Activated T-helper 2 cell treated with anti-CD3 and anti-CD28 coated beads, Interferon-gamma antibody, Interleukin-2, Interleukin-4, amounts not matched to agents 10 μg/mL and 5 μg/mL and 100 μg/mL, durations not matched to agents 14 hours and 24 hours and 36 hours (primary cell): ENCODE measurements at regions not wholly inside any gene's neighbourhood (a gene's known extent, or its start where the extent isn't known, plus 50 kb on each side); places are given as distances from the start of the nearest gene placed in this dataset.

Experiments
- DNase-seq: peaks from one replicate; pipeline ENCODE4 v3.0.0; 2021; ENCODE audit warnings: low spot score
- H3K27ac Mint-ChIP-seq: one replicate; pipeline ENCODE4 v1.8.0; 2021; ENCODE audit warnings: mixed read lengths
- H3K27me3 Mint-ChIP-seq: one replicate; pipeline ENCODE4 v1.8.0; 2021; ENCODE audit warnings: low read depth, mixed read lengths
- H3K36me3 Mint-ChIP-seq: one replicate; pipeline ENCODE4 v1.8.0; 2021; ENCODE audit warnings: low read depth, mixed read lengths
- H3K4me1 Mint-ChIP-seq: one replicate; pipeline ENCODE4 v1.8.0; 2021; ENCODE audit warnings: low read depth, mixed read lengths
- H3K4me3 Mint-ChIP-seq: one replicate; pipeline ENCODE4 v1.8.0; 2021; ENCODE audit warnings: low read depth, mild to moderate bottlenecking, moderate library complexity, mixed read lengths
- H3K9me3 Mint-ChIP-seq: one replicate; pipeline ENCODE4 v1.8.0; 2021; ENCODE audit warnings: mixed read lengths
- intact Hi-C: fragments of 100-400 bp; cut with micrococcal nuclease; formaldehyde crosslinking; loops from one replicate; pipeline ENCODE4 v1.15.1; 2023

- H3K4me3 Mint-ChIP-seq = no peak overlapping the region
Measured at GRCh38 chr9:7975336-7975735, 175.8 kb upstream of the DMAC1 start.

GRCh38 chr9:7974335-7974960 is 174.9 kb upstream of the DMAC1 start:
- no peak for DNase-seq
- no peaks in the 10 kb centered on the region for H3K27me3 Mint-ChIP-seq
- peak overlapping the region; percentile 3 for H3K4me3 Mint-ChIP-seq

More at GRCh38 chr9:7975336-7975735, 175.8 kb upstream of the DMAC1 start:
- Mint-ChIP-seq H3K27ac (peak overlapping the region; percentile 71), H3K4me1 (peaks cover 56% of the 10 kb centered on the region), H3K36me3 (no peaks in the 10 kb centered on the region), H3K9me3 (no peaks in the 10 kb centered on the region), H3K27me3 (no peaks in the 10 kb centered on the region)
- intact Hi-C loops = loop anchor here (10.0 kb wide), 1 partner anchor 761 kb away; no protein-coding TSS in a partner anchor
- DNase-seq = no peak

GRCh38 chr9:7973123-7973522 is 173.5 kb upstream of the DMAC1 start:
- no peaks in the 10 kb centered on the region for H3K27me3 Mint-ChIP-seq
- DNase-seq = no peak
- H3K4me1 Mint-ChIP-seq = peaks cover 44% of the 10 kb centered on the region
- H3K27ac Mint-ChIP-seq = no peak overlapping the region
- peaks cover 3% of the 10 kb centered on the region for H3K9me3 Mint-ChIP-seq
- no peak overlapping the region for H3K4me3 Mint-ChIP-seq
- intact Hi-C loops = loop anchor here (10.0 kb wide), 1 partner anchor 758 kb away; no protein-coding TSS in a partner anchor
- no peaks in the 10 kb centered on the region for H3K36me3 Mint-ChIP-seq

More at GRCh38 chr9:7974335-7974960, 174.9 kb upstream of the DMAC1 start:
- Mint-ChIP-seq H3K4me1 (peaks cover 51% of the 10 kb centered on the region), H3K27ac (peak overlapping the region; percentile 71), H3K36me3 (no peaks in the 10 kb centered on the region), H3K9me3 (no peaks in the 10 kb centered on the region)
- intact Hi-C loops = loop anchor here (1.0 to 10.0 kb wide), 4 partner anchors 39 to 760 kb away; no protein-coding TSS in a partner anchor

- Mint-ChIP-seq H3K36me3 (peaks cover 2% of the 10 kb centered on the region), H3K4me3 (no peak overlapping the region), H3K27ac (no peak overlapping the region), H3K4me1 (peaks cover 34% of the 10 kb centered on the region), H3K9me3 (peaks cover 8% of the 10 kb centered on the region), H3K27me3 (no peaks in the 10 kb centered on the region)
- no peak for DNase-seq
- intact Hi-C loops = loop anchor here (10.0 kb wide), 1 partner anchor 756 kb away; no protein-coding TSS in a partner anchor
Measured at GRCh38 chr9:7970681-7971330, 171.2 kb upstream of the DMAC1 start.

- H3K27me3 Mint-ChIP-seq = peaks cover 5% of the 10 kb centered on the region
- H3K27ac Mint-ChIP-seq = no peak overlapping the region
- peaks cover 9% of the 10 kb centered on the region for H3K9me3 Mint-ChIP-seq
- peaks cover 2% of the 10 kb centered on the region for H3K36me3 Mint-ChIP-seq
- H3K4me1 Mint-ChIP-seq = peaks cover 15% of the 10 kb centered on the region
- no peak overlapping the region for H3K4me3 Mint-ChIP-seq
- intact Hi-C loops = no loop called here
- DNase-seq = no peak
Measured at GRCh38 chr9:7968687-7969086, 169.1 kb upstream of the DMAC1 start.

- peaks cover 9% of the 10 kb centered on the region for H3K9me3 Mint-ChIP-seq
- H3K27me3 Mint-ChIP-seq = peaks cover 5% of the 10 kb centered on the region
- peaks cover 12% of the 10 kb centered on the region for H3K4me1 Mint-ChIP-seq
- no peak for DNase-seq
- H3K27ac Mint-ChIP-seq = no peak overlapping the region
- intact Hi-C loops = no loop called here
- peaks cover 2% of the 10 kb centered on the region for H3K36me3 Mint-ChIP-seq
- H3K4me3 Mint-ChIP-seq = no peak overlapping the region
Measured at GRCh38 chr9:7967851-7968250, 168.3 kb upstream of the DMAC1 start.

- intact Hi-C loops = no loop called here
- peaks cover 10% of the 10 kb centered on the region for H3K4me1 Mint-ChIP-seq
Measured at GRCh38 chr9:7967093-7967827, 167.7 kb upstream of the DMAC1 start.

GRCh38 chr9:7965063-7965462 is 165.5 kb upstream of the DMAC1 start:
- peaks cover 10% of the 10 kb centered on the region for H3K4me1 Mint-ChIP-seq
- H3K4me3 Mint-ChIP-seq = no peak overlapping the region
- H3K27me3 Mint-ChIP-seq = peaks cover 5% of the 10 kb centered on the region
- H3K27ac Mint-ChIP-seq = no peak overlapping the region
- H3K36me3 Mint-ChIP-seq = peaks cover 2% of the 10 kb centered on the region
- no peak for DNase-seq
- H3K9me3 Mint-ChIP-seq = peaks cover 9% of the 10 kb centered on the region
- intact Hi-C loops = no loop called here

More at GRCh38 chr9:7967093-7967827, 167.7 kb upstream of the DMAC1 start:
- H3K9me3 Mint-ChIP-seq = peaks cover 9% of the 10 kb centered on the region
- H3K27me3 Mint-ChIP-seq = peaks cover 5% of the 10 kb centered on the region
- no peak overlapping the region for H3K4me3 Mint-ChIP-seq
- no peak for DNase-seq
- no peak overlapping the region for H3K27ac Mint-ChIP-seq
- peaks cover 2% of the 10 kb centered on the region for H3K36me3 Mint-ChIP-seq

GRCh38 chr9:7963026-7963425 is 163.4 kb upstream of the DMAC1 start:
- peaks cover 2% of the 10 kb centered on the region for H3K36me3 Mint-ChIP-seq
- H3K4me1 Mint-ChIP-seq = peaks cover 11% of the 10 kb centered on the region
- H3K27ac Mint-ChIP-seq = no peak overlapping the region
- no peak overlapping the region for H3K4me3 Mint-ChIP-seq
- H3K9me3 Mint-ChIP-seq = peaks cover 5% of the 10 kb centered on the region
- intact Hi-C loops = no loop called here
- peaks cover 5% of the 10 kb centered on the region for H3K27me3 Mint-ChIP-seq
- no peak for DNase-seq

GRCh38 chr9:7961076-7961475 is 161.5 kb upstream of the DMAC1 start:
- Mint-ChIP-seq H3K9me3 (peaks cover 3% of the 10 kb centered on the region), H3K4me3 (no peak overlapping the region), H3K27ac (no peak overlapping the region), H3K36me3 (no peaks in the 10 kb centered on the region), H3K27me3 (peaks cover 5% of the 10 kb centered on the region), H3K4me1 (peaks cover 3% of the 10 kb centered on the region)
- no peak for DNase-seq
- intact Hi-C loops = no loop called here

GRCh38 chr9:7960320-7961050 is 160.9 kb upstream of the DMAC1 start:
- H3K4me3 Mint-ChIP-seq = no peak overlapping the region

GRCh38 chr9:7957803-7958202 is 158.2 kb upstream of the DMAC1 start:
- Mint-ChIP-seq H3K36me3 (no peaks in the 10 kb centered on the region), H3K4me1 (peaks cover 3% of the 10 kb centered on the region), H3K27me3 (peaks cover 2% of the 10 kb centered on the region), H3K4me3 (no peak overlapping the region), H3K9me3 (no peaks in the 10 kb centered on the region), H3K27ac (no peak overlapping the region)
- intact Hi-C loops = no loop called here
- no peak for DNase-seq

More at GRCh38 chr9:7960320-7961050, 160.9 kb upstream of the DMAC1 start:
- Mint-ChIP-seq H3K27me3 (peaks cover 3% of the 10 kb centered on the region), H3K27ac (no peak overlapping the region), H3K9me3 (no peaks in the 10 kb centered on the region), H3K36me3 (no peaks in the 10 kb centered on the region), H3K4me1 (peaks cover 3% of the 10 kb centered on the region)
- no peak for DNase-seq
- intact Hi-C loops = no loop called here
